IPS-NIHi7 (cell line): ENCODE measurements at regions not wholly inside any gene's neighbourhood (a gene's known extent, or its start where the extent isn't known, plus 50 kb on each side); places are given as distances from the start of the nearest gene placed in this dataset.
A peak's percentile ranks its signal among the peaks of the same experiment; 100 is the strongest.
"Not testable (repeated sequence)": the region's sequence is repeated elsewhere in the genome, so short reads cannot be mapped to it uniquely, and the experiment has no call there.

Experiments
- DNase-seq: peaks from one replicate; pipeline ENCODE4 v3.0.0; 2012; ENCODE audit warnings: mixed read lengths; ENCODE audit errors: extremely low spot score

DNA sequence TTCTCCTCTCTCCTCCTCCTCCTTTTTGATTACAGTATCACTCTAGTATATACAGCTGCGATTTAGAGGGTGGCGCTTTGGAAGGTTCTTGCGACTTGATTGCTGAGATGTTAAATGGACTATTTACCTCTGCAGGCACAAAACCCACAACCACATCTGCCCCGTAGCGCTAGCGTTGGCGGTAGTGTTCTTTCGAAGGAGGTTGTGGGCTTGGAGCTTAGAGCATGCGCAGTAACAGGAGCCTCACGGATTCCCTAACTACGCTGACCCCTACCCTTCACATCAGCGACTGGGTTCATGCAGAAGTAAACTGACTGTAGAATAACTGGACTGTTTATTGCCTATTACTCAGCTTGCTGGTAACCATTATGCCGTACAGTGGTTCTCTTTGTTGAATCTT is 58.0 kb downstream of the CGGBP1 start:
- DNase-seq = peak; percentile 66

DNA sequence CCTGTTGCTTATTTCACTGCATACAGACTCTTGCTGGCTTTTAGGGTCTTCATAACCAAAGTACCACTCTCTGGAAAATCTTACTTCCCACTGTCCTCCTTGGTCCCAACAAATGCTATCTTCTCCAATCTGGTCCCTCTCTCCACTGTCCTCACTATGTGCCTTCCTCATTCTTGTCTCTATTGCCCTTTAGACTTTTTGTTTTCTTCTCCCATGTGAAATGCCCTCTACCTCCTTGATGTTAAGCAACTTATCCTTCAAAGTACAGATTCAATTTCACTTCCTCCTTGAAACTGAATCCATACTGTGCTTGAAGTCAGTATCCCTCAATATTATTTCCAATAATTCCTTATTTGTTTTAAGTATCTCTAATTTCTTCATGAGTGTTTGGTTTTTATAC is 60.8 kb downstream of the CGGBP1 start:
- no peak for DNase-seq

DNA sequence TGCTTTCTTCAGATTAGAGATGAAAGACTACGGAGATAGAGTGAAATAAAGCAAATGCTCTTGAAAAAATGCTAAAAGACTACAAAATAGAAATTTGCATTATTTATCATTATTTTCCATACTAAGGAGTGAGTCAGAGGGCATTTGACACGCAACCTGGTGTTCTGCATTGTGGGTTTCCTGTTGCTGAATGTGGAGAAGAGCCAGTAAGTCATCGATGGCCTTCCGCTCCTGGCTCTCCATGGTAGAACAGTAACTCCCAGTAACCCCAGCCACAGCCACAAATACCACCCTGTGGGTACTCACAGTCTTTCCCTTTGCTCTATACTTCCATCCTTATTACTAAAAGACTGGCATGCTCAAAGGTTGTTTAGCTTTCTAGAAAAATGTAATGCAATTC is 61.5 kb downstream of the CGGBP1 start:
- no peak for DNase-seq

DNA sequence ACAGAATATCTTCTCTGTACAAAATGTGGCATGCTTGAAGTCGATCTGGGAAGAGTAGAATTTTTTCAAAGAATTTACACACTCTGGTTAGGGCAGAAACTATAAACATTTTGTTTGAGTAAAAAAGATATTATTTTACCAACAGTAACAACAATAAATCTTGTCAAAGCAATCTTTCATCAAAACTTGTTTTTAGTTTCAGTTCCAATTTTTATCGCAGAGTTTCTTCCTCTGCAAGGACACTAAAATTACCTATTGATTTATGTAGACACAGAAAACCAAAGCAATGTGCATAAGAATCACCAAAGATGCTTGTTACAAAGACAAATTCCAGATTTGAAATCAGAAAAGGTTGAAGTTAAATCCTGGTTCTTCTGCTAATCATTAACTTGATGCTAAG is 61.9 kb downstream of the CGGBP1 start:
- DNase-seq = no peak

DNA sequence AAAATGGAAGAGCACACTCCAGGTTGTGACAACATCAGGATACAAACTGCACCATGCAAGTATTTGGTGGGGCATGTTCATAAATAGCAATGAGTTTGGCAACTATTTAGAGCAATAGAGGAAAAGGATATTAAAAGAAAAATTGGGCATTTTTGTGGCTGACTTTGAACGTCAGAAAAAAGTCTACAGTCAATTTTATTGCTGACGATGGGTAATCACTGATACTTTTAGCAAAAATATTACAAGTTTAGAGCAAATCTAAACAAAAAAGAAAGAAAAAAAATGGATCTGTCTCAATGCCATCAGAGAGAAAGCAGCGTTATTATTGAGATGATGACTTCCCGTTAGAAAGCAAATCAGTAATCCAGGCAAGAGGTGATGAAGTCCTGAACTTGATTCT is 65.2 kb downstream of the CGGBP1 start:
- DNase-seq = no peak

DNA sequence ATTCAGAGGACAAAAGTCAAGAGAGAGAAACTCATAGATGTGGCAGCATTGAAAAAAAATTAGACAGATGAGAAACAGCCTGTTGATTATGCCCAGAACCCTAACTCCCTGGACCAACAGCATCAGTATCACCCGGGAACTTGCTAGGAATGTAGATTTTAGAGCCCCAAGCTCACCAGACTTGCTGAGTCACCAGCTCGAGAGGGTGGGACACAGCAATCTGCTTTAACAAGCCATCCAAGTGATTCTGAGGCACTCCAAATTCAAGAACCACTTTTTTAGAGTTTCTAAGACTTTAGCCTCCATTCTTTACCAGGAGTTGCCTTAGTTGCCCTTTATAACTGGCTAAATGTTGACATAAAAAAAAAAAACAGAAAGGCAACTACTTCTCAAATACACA is 70.9 kb downstream of the CGGBP1 start:
- DNase-seq = peak; percentile 56

DNA sequence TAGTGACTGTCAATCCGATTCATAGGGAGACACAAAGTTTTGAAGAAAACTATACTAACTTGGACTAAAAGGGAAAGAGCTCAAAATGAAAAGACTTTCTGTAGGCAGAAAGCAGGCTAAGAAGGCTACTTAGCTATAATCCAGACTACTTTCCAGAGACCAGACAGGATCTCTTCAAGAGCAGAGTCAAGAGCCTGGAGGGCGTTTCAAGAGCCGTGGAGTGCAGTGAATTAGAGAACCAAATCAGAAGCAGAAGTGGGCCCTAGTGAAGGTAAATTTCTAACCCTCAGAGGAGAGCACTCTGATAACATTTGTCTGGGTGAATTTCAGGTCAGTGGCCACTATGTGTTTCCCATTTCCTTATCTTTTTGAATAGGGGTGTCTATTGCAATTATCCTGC is 76.4 kb downstream of the CGGBP1 start:
- no peak for DNase-seq

- no peak for DNase-seq
Observed at GRCh38 chr3:87979527-87979926, 79.3 kb downstream of the CGGBP1 start.

DNA sequence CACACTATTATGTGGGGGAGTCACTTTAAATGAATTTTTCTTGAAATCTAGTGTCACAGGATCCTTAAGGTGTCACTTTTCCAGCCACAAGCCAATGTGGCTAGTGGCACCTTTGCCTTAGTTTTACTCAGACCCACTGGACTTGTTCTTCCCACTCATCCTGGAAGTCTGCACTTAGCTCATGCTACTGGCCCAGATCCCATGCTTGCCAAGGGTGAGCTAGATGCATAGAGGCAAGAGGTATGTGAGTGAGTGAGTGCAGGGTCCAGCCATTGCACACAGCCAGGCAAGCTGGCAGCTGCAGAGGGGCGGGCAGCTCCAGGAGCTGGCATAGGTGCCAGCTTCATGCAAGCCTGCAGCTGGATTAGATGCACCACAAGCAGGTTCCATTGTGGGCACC is 81.0 kb downstream of the CGGBP1 start:
- no peak for DNase-seq

- DNase-seq = no peak
Observed at GRCh38 chr3:87975716-87976115, 83.1 kb downstream of the CGGBP1 start.

DNA sequence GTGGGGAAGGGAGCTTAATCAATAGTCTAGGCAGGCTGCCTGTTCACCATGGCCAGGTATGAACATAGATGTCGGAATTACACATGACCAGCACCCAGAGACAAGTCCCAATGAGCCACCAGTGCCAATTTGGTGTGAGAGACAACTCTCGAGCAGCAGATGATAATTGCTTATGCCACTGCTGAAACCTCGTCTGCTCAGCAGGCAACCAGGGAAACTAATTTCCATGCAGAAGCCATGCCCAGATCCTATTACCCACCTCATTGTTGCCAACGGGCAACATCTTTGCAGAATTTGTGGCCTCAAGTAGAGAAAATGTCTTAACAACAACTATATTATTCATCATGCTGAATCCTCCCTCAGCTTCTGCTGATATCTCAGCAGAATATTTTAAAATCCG is 84.9 kb downstream of the CGGBP1 start:
- DNase-seq = no peak

DNA sequence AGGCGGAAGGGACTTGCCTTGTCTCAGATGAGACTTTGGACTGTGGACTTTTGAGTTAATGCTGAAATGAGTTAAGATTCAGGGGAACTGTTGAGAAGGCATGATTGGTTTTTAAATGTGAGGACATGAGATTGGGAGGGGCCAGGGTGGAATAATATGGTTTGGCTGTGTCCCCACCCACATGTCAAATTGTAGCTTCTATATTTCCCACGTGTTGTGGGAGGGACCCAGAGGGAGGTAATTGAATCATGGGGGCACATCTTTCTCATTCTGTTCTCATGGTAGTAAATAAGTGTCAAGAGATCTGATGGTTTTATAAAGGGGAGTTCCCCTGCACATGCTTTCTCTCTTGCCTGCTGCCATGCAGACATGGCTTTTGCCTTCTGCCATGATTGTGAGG is 89.2 kb downstream of the CGGBP1 start:
- no peak for DNase-seq

DNA sequence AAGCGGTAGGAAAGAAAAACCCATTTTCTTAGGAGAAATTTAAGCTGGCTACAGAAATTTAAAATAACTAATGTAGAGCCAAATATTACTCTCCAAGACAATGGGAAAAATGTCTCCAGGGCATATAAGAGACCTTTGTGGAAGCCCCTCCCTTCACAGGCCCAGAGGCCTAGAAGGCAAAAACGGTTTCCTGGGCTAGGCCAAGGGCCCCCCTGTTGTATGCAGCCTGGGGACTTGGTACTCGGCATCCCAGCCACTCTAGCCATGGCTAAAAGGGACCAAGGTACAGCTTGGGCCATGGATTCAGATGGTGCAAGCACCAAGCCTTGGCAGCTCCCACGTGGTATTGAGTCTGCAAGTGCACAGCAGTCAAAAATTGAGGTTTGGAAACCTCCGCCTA is 90.1 kb downstream of the CGGBP1 start:
- DNase-seq = no peak

- no peak for DNase-seq
Observed at GRCh38 chr3:87958289-87958688, 100.5 kb downstream of the CGGBP1 start.

GRCh38 chr3:87957575-87957974 is 101.2 kb downstream of the CGGBP1 start:
- DNase-seq = no peak

DNA sequence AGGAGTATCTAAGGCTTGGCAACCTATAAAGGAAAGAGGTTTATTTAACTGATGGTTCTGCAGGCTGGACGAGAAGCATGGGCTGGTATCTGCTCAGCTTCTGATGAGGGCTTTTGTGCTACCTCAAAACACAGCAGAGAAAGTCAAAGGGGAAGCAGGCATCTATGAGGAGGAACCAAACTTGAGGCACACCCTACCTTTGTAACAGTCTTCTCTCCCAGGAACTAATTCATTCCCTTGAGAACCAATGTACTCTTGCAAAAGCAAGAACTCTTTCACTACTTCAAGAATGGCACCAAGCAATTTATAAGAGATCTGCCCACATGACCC is 109.0 kb downstream of the CGGBP1 start:
- DNase-seq = no peak

DNA sequence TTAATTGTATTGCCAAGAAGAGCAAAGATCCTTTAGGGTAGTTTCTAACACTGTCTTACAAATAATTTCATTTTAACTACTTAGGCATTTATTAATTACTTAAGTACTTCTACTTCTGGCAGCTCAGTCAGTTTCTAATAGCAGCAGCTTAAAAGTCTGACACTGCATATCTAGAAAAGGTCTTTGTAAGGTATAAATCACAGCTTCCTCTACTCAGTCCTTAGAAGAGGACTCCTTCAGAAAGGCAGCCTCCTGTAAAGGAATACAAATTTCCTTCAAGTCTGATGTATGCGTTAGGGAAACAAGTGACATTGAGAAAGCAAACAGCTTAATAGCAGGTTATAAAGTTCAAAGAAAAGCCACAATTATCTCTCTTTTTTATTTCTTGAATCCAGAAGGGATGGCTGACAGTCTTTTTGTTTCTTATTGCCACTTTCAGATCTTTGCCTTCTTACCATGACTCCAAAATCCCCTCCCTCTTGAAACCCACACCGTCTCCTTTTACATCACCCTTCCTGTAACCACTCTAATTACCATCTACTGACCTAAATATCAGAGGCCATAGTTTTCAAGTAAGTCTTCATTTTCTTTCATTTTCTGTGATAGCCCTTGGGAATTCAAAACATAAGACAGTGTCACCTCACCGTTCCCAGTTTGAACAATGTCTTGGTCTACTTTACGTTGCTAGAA is 109.5 kb downstream of the CGGBP1 start:
- no peak for DNase-seq

GRCh38 chr3:87946007-87946406 is 112.8 kb downstream of the CGGBP1 start:
- DNase-seq = not testable (repeated sequence)

- not testable (repeated sequence) for DNase-seq
Observed at GRCh38 chr3:87942256-87942655, 116.5 kb downstream of the CGGBP1 start.

DNA sequence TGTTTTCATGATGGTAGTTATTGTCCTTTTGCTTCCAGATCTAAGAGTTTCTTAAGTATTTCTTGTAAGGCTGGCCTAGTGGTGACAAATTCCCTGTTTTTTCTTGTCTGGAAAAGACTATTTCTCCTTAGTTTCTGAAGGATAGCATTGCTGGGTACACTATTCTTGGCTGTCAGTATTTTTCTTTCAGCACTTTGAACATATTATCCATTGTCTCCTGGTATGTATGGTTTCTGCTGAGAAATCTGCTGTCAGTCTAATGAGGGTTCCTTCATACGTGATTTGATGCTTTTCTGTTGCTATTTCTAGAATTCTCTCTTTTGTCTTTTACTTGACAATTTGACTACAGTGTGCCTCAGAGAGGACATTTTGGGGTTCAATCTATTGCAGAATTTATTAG is 134.3 kb downstream of the CGGBP1 start:
- DNase-seq = no peak

DNA sequence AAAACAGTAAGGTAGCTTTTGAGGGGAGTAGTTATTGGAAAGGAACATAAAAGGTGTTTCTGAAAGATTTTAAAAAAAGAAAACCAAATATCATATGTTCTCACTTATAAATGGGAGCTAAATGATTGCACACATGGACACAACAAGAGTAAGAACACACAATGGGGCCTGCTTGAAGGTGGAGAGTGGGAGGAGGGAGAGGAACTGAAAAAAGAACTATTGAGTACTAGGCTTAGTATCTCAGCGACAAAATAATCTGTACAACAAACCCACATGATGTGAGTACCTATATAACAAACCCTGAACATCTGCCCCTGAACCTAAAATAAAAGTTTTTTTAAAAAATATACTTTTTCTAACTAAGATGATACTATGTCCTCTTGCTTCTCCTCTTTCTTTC is 138.3 kb downstream of the CGGBP1 start:
- DNase-seq = no peak

DNA sequence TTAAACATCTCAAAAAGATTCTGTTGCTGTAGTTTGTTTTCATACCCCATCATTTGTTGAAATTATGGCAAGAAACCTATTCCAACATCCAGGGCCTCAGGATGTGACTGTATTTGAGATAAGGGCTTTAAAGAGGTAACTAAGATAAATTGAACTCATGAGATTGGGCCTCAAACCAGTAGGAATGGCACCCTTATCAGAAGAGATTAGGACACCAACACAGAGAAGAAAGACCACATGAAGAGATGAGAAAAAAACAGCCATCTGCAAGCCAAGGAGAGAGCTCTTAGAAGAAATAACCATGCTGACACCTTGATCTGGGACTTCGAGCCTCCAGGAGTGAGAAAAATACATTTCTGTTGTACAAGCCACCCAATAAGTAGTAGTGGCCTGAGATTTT is 157.7 kb downstream of the CGGBP1 start:
- no peak for DNase-seq

DNA sequence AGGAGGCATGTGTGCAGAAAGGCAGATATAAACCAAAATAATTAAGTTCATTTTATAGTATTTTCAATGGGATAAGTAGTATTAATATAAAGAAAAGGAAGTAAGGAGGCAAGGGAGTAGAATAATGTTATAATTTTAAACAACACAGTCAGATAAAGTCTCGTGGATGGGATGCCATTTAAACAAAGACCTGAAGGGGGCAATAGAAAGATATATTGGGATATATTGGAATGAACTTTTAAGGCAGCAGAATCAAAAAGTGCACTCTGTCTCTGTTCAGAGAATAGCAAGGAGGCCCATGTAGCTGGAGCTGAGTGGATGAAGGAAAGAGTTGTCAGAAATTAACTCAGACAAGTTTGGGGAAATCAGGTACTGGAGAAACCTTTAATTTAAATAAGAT is 158.7 kb downstream of the CGGBP1 start:
- peak; percentile 27 for DNase-seq

DNA sequence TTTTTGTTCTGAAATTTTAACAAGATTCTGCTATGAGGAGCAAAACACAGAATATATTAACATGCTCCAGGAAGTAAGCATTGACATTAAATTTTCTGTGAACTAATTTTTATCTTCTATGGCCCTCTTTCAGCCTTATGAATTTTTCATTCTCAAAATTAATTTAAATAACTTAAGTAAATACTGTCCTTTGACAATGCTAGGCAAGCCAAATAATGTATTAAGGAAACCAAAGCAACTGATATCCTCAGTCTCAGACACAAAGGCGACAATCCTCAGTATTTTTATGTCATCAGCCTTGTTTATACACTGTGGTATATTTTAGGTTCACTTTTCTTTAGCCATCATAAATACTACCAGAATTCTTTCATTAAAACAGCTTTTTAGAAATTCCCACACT is 159.8 kb downstream of the CGGBP1 start:
- DNase-seq = no peak

- peak; percentile 10 for DNase-seq
Observed at GRCh38 chr3:87895983-87896382, 162.8 kb downstream of the CGGBP1 start.
